A673 (cell line): ENCODE measurements at regions not wholly inside any gene's neighbourhood (a gene's known extent, or its start where the extent isn't known, plus 50 kb on each side); places are given as distances from the start of the nearest gene placed in this dataset.

ENCODE experiments used
- BruUV-seq: library from RNA; stranded (reverse); fragments of 400-500 nt; replicated peaks from 2 replicates; lab custom pipeline; 2021; lab: Mats Ljungman, UMichigan
- CTCF ChIA-PET: fragments of 300-600 bp; sonication (Branson Sonifier 250); formaldehyde crosslinking; loops from one replicate; lab custom pipeline; 2022; ENCODE audit warnings: antibody characterized with exemption; lab: Charles Lee
- POLR2A ChIA-PET: fragments of 300-600 bp; sonication (Branson Sonifier 250); formaldehyde crosslinking; loops from one replicate; lab custom pipeline; 2022; ENCODE audit warnings: antibody characterized with exemption; ENCODE audit not compliant: low non-redundant PET; lab: Charles Lee
- DNase-seq: peaks from one replicate; pipeline ENCODE4 v3.0.0-alpha.2; 2015; ENCODE audit warnings: low spot score
- H3K27ac ChIP-seq: fragments of 200-600 bp; sonication (generic); 2 replicates; pipeline ENCODE4 v1.5.1; 2016; ENCODE audit warnings: mixed run types, low read depth, mild to moderate bottlenecking, mixed read lengths, antibody characterized with exemption, low read length; ENCODE audit not compliant: poor library complexity, severe bottlenecking
- H3K27me3 ChIP-seq: fragments of 200-600 bp; sonication (generic); replicated peaks from 2 replicates; pipeline ENCODE4 v1.6.1; 2017; ENCODE audit warnings: mixed run types, low read depth, mild to moderate bottlenecking, mixed read lengths, antibody characterized with exemption, low read length; ENCODE audit not compliant: insufficient read depth, poor library complexity
- H3K36me3 ChIP-seq: fragments of 200-600 bp; sonication (generic); 2 replicates; pipeline ENCODE4 v1.6.1; 2016; ENCODE audit warnings: mixed run types, mild to moderate bottlenecking, mixed read lengths, antibody characterized with exemption, low read length; ENCODE audit not compliant: insufficient read depth, poor library complexity, severe bottlenecking
- H3K4me1 ChIP-seq: fragments of 200-600 bp; sonication (generic); 2 replicates; pipeline ENCODE4 v1.6.1; 2017; ENCODE audit warnings: mixed run types, mild to moderate bottlenecking, mixed read lengths, antibody characterized with exemption, low read length; ENCODE audit not compliant: insufficient read depth, poor library complexity, severe bottlenecking
- H3K4me3 ChIP-seq: fragments of 200-600 bp; sonication (generic); 2 replicates; pipeline ENCODE4 v1.5.1; 2016; ENCODE audit warnings: low read depth, mixed run types, mild to moderate bottlenecking, mixed read lengths, low read length; ENCODE audit not compliant: poor library complexity, severe bottlenecking
- H3K9me3 ChIP-seq: fragments of 200-600 bp; sonication (generic); 2 replicates; pipeline ENCODE4 v1.6.1; 2016; ENCODE audit warnings: mixed run types, low read depth, mild to moderate bottlenecking, mixed read lengths, antibody characterized with exemption, low read length; ENCODE audit not compliant: poor library complexity, severe bottlenecking
- EZH2 ChIP-seq: fragments of 200-600 bp; sonication (generic); IDR thresholded peaks from 2 replicates; pipeline ENCODE4 v1.6.1; 2017; ENCODE audit warnings: borderline replicate concordance, low read depth, mild to moderate bottlenecking, mixed read lengths, antibody characterized with exemption, low read length; ENCODE audit not compliant: poor library complexity, severe bottlenecking
- intact Hi-C: fragments of 100-400 bp; cut with micrococcal nuclease; formaldehyde crosslinking; loops from one replicate; pipeline ENCODE4 v1.10.0; 2022; ENCODE audit not compliant: unreplicated experiment
- TF ChIP-seq, protein P1 (sequence below): fragments of 300-800, 200-600 bp; sonication (generic); conservative IDR thresholded peaks from 2 replicates; pipeline ENCODE4 v1.5.1; 2017; ENCODE audit warnings: low read depth, mild to moderate bottlenecking, antibody characterized with exemption, low read length, moderate library complexity, mixed read lengths

DNA sequence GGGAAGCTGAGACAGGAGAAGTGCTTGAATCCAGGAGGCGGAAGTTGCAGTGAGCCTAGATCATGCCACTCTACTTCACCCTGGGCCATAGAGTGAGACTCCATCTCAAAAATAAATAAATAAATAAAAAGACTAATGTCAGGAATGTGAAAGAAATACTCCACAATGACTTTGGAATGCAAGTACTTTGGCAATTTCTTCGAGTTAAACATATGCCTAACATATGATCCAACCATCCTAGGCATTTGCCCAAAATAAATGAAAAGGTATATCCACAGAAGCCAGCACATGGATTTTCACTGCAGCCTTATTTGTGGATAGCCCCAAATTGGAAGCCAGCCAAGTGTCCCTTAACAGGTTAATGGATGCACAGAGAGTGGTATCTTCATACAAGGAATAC is 357.9 kb upstream of the TMEM132C start:
- Histone ChIP-seq H3K27me3 (no peaks in the 10 kb centered on the region), H3K4me1 (no peaks in the 10 kb centered on the region), H3K36me3 (no peaks in the 10 kb centered on the region), H3K9me3 (no peaks in the 10 kb centered on the region), H3K27ac (no peak overlapping the region), H3K4me3 (no peak overlapping the region)
- no peak for DNase-seq
- intact Hi-C loops: no loop called here
- ChIA-PET CTCF (no interaction called here), POLR2A (no interaction called here)
- TF ChIP-seq, protein P1, sequence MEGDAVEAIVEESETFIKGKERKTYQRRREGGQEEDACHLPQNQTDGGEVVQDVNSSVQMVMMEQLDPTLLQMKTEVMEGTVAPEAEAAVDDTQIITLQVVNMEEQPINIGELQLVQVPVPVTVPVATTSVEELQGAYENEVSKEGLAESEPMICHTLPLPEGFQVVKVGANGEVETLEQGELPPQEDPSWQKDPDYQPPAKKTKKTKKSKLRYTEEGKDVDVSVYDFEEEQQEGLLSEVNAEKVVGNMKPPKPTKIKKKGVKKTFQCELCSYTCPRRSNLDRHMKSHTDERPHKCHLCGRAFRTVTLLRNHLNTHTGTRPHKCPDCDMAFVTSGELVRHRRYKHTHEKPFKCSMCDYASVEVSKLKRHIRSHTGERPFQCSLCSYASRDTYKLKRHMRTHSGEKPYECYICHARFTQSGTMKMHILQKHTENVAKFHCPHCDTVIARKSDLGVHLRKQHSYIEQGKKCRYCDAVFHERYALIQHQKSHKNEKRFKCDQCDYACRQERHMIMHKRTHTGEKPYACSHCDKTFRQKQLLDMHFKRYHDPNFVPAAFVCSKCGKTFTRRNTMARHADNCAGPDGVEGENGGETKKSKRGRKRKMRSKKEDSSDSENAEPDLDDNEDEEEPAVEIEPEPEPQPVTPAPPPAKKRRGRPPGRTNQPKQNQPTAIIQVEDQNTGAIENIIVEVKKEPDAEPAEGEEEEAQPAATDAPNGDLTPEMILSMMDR: no peak
- no peak for TF ChIP-seq EZH2
- BruUV-seq: no TSS peak

DNA sequence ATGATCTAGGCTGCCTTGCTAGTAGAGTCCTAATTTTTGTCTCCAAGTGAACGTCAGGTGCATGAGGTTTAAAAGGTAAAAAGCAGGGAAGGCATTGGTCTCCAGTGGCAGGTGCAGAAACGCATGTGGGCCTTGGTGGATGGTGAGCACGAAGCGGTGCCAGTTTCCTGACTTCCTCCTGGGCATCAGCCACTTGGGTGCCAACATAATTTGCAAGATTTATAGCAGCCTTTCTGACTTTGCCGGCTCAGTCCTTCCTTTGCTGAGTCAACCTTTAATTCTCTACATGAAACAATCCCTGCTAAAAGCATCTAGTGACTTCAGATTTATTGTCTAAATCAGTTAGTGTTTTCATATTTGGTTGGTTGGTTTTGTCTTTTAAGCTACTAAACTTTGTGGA is 355.7 kb upstream of the TMEM132C start:
- no peaks in the 10 kb centered on the region for H3K9me3 ChIP-seq
- no peaks in the 10 kb centered on the region for H3K36me3 ChIP-seq
- no peak overlapping the region for H3K27ac ChIP-seq
- DNase-seq: no peak
- CTCF ChIA-PET: no interaction called here
- intact Hi-C loops: no loop called here
- TF ChIP-seq EZH2: no peak
- TF ChIP-seq, protein P1: no peak
- H3K4me1 ChIP-seq: no peaks in the 10 kb centered on the region
- POLR2A ChIA-PET: no interaction called here
- H3K4me3 ChIP-seq: no peak overlapping the region
- no peaks in the 10 kb centered on the region for H3K27me3 ChIP-seq
- BruUV-seq: no TSS peak

DNA sequence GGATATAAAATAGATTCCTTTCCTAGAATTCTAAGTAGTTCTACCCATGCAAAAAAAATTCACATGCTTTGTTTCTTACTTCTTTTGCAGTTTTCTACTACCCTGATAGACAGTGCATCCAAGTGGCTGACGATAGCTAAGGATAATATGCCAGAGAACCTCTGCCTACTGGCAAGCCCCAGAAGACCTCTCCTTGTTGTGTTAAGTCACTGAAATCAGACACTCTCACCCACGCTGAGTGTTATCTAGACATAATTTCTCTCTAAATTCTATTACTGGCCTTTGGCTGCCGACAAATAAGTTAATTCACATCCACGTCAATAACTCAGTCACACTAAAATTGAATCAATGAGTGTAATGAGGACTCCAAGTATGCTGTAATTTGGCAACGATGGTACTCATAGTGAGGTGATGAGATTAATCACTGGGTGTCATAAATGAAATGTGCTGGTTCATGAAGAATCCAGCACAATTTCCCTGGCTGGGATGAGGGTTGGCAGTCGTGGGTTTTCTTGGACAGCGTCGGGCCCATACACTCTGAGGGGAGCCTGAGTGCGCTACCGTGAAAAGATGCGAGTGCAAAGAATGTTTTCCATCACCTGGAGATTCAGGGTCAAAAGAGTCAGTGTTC is 354.8 kb upstream of the TMEM132C start:
- Histone ChIP-seq H3K4me3 (no peak overlapping the region), H3K9me3 (no peaks in the 10 kb centered on the region), H3K27ac (no peak overlapping the region), H3K27me3 (no peaks in the 10 kb centered on the region), H3K4me1 (no peaks in the 10 kb centered on the region), H3K36me3 (no peaks in the 10 kb centered on the region)
- POLR2A ChIA-PET: no interaction called here
- no peak for TF ChIP-seq EZH2
- TF ChIP-seq, protein P1: no peak
- BruUV-seq: no TSS peak
- intact Hi-C loops: no loop called here
- no peak for DNase-seq
- CTCF ChIA-PET: no interaction called here
